ENCODE measurements at regions not wholly inside any gene's neighbourhood (a gene's known extent, or its start where the extent isn't known, plus 50 kb on each side); places are given as distances from the start of the nearest gene placed in this dataset.

DNA sequence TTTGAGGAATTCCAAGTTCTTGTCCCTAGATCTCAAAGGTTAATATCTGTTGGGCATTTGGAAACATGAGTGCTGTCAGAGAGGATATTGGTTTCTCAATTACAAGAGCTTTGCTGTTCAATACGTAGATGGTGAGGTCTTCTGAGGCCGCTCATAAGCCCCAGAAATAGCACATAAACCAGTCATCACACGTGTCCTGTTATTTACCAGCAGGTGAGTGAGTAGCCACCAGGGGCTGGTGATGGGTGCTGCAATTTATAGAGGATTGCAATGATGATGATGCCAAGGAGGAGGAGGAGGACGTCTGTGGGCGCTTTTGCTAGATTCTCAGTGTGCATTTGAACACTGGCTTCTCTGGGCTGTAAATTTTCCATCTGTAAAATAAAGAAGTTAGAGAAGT lies 89.0 kb downstream of the SALL1 start:
- no peak for TF ChIP-seq SIX5 (IDR thresholded peaks at IDR 0.05; ENCODE audit: low read depth, low read length)
- no peak for TF ChIP-seq KDM5A (IDR thresholded peaks at IDR 0.05; ENCODE audit: low read length)
- peak in 1 of 3 experiments; percentile 5; a peak in 1 of 4 replicates for TF ChIP-seq CTCF (IDR thresholded peaks at IDR 0.05; ENCODE audit: control extremely low read depth in 1 of 3, insufficient read depth in 1 of 3, low read depth in 1 of 3, low read length in 3 of 3)
- no peak for DNase-seq (ENCODE audit: low read depth in 1 of 2, low spot score in 2 of 2)
- ChIA-PET CTCF (ENCODE audit: partially characterized antibody) (interaction anchor here (1.8 to 2.8 kb wide), 2 partner anchors 12 to 255 kb away, joined by 6 to 13 read pairs; no protein-coding TSS in a partner anchor), POLR2A (ENCODE audit: partially characterized antibody) (no interaction called here)
- Histone ChIP-seq H3K4me1 (replicated peaks in 1 of 4; ENCODE audit: control insufficient read depth in 3 of 4, insufficient read depth in 4 of 4, low read length in 3 of 4) (peaks cover 0 to 2% (median 0%) of the 10 kb centered on the region in 4 experiments; a peak in 2 of 7 replicates), H3K56ac (replicated peaks; ENCODE audit: insufficient read length, low read depth, low read length) (no peak overlapping the region), H3K9ac (replicated peaks in 1 of 4; ENCODE audit: extremely low read depth in 1 of 4, low read depth in 3 of 4, low read length in 3 of 4) (no peak overlapping the region), H2BK5ac (ENCODE audit: low read depth, low read length) (no peak overlapping the region), H3K23me2 (ENCODE audit: low read depth, low read length) (no peaks in the 10 kb centered on the region; the same call in 1 of the 2 replicates), H3K79me2 (ENCODE audit: control insufficient read depth in 1 of 2, insufficient read depth in 2 of 2, low read length in 2 of 2) (no peaks in the 10 kb centered on the region), H4K8ac (ENCODE audit: extremely low read depth, insufficient read depth, low read length) (no peak overlapping the region), H3K36me3 (ENCODE audit: control insufficient read depth in 2 of 4, insufficient read depth in 4 of 4, low read length in 3 of 4) (no peaks in the 10 kb centered on the region), H2AK5ac (ENCODE audit: low read depth, low read length) (no peak overlapping the region), H3K4ac (replicated peaks; ENCODE audit: insufficient read length, low read depth, low read length) (no peak overlapping the region), H3K9me3 (ENCODE audit: insufficient read depth in 2 of 2, low read depth in 1 of 2, low read length in 1 of 2) (no peaks in the 10 kb centered on the region), H2BK15ac (ENCODE audit: low read length) (no peak overlapping the region), H2BK12ac (ENCODE audit: low read depth, low read length) (no peak overlapping the region), H3K4me2 (ENCODE audit: insufficient read depth in 1 of 2, low read depth in 2 of 2, low read length in 2 of 2) (no peak overlapping the region), H3K27me3 (replicated peaks in 1 of 4; ENCODE audit: control insufficient read depth in 3 of 4, extremely low read depth in 1 of 4, insufficient read depth in 3 of 4, low read length in 3 of 4) (no peaks in the 10 kb centered on the region), H3K79me1 (ENCODE audit: low read depth, low read length) (no peaks in the 10 kb centered on the region), H3K18ac (ENCODE audit: extremely low read depth, low read length) (no peak overlapping the region), H3K23ac (ENCODE audit: insufficient read length) (no peak overlapping the region), H4K20me1 (replicated peaks in 1 of 2; ENCODE audit: control insufficient read depth in 1 of 2, insufficient read depth in 2 of 2, low read length in 2 of 2) (no peaks in the 10 kb centered on the region), H3K14ac (ENCODE audit: insufficient read length) (no peak overlapping the region), H2BK20ac (ENCODE audit: low read length) (no peak overlapping the region), H3K27ac (ENCODE audit: low read depth, low read length) (no peak overlapping the region), H4K5ac (ENCODE audit: insufficient read length, low read depth, low read length) (no peak overlapping the region), H2AFZ (ENCODE audit: low read length) (no peak overlapping the region), H3K4me3 (ENCODE audit: extremely low read depth in 1 of 4, insufficient read depth in 2 of 4, low read depth in 3 of 4, low read length in 4 of 4) (no peak overlapping the region), H4K91ac (replicated peaks; ENCODE audit: insufficient read length, low read length) (no peak overlapping the region), H2BK120ac (replicated peaks; ENCODE audit: low read depth, low read length) (no peak overlapping the region)
- WGBS, 2 experiments (ENCODE audit: extremely low coverage in 1 of 2, insufficient coverage in 1 of 2, insufficient read length in 1 of 2, insufficient replicate concordance in 2 of 2, low coverage in 1 of 2, low lambda C conversion rate in 2 of 2, missing lambda C conversion rate in 1 of 2), result 86% methylated on average over 5 of the region's 5 CpGs; no CpG with 5 or more reads in 1 of the 2 experiments
- no peak for FAIRE-seq
